NCI-H446 treated with DMSO at 0.1 percent for 48 hours (cell line): ENCODE measurements at regions not wholly inside any gene's neighbourhood (a gene's known extent, or its start where the extent isn't known, plus 50 kb on each side); places are given as distances from the start of the nearest gene placed in this dataset.
A peak's percentile ranks its signal among the peaks of the same experiment; 100 is the strongest.
"Not testable (repeated sequence)": the region's sequence is repeated elsewhere in the genome, so short reads cannot be mapped to it uniquely, and the experiment has no call there.

ENCODE experiments used
- DNase-seq: peaks from one replicate; lab custom pipeline; 2025; lab: John Stamatoyannopoulos, UW

- DNase-seq, result no peak
These were observed 462.4 kb upstream of the NRSN1 start for GRCh38 chr6:23663652-23664051.

GRCh38 chr6:23665911-23666310 is 460.1 kb upstream of the NRSN1 start:
- not testable (repeated sequence) for DNase-seq

GRCh38 chr6:23672737-23673136 is 453.3 kb upstream of the NRSN1 start:
- no peak for DNase-seq

- no peak for DNase-seq
These were observed 447.4 kb upstream of the NRSN1 start for GRCh38 chr6:23678626-23679025.

GRCh38 chr6:23681743-23682142 is 444.3 kb upstream of the NRSN1 start:
- DNase-seq, result no peak

GRCh38 chr6:23688650-23689049 is 437.4 kb upstream of the NRSN1 start:
- no peak for DNase-seq

GRCh38 chr6:23690453-23691049 is 435.5 kb upstream of the NRSN1 start:
- DNase-seq, result no peak

- DNase-seq, result no peak
These were observed 433.8 kb upstream of the NRSN1 start for GRCh38 chr6:23692184-23692583.

- DNase-seq, result peak; percentile 67
These were observed 429.0 kb upstream of the NRSN1 start for GRCh38 chr6:23696992-23697391.

GRCh38 chr6:23704479-23705052 is 421.4 kb upstream of the NRSN1 start:
- DNase-seq, result no peak

GRCh38 chr6:23705697-23706096 is 420.3 kb upstream of the NRSN1 start:
- DNase-seq, result no peak

GRCh38 chr6:23712756-23713155 is 413.3 kb upstream of the NRSN1 start:
- DNase-seq, result no peak

- DNase-seq, result no peak
These were observed 412.8 kb upstream of the NRSN1 start for GRCh38 chr6:23713211-23713610.

GRCh38 chr6:23728707-23729106 is 397.3 kb upstream of the NRSN1 start:
- no peak for DNase-seq

GRCh38 chr6:23731609-23732008 is 394.4 kb upstream of the NRSN1 start:
- no peak for DNase-seq

GRCh38 chr6:23732521-23732920 is 393.5 kb upstream of the NRSN1 start:
- DNase-seq, result no peak

GRCh38 chr6:23735151-23735550 is 390.9 kb upstream of the NRSN1 start:
- no peak for DNase-seq

- DNase-seq, result no peak
These were observed 389.4 kb upstream of the NRSN1 start for GRCh38 chr6:23736577-23736976.

GRCh38 chr6:23747239-23747638 is 378.8 kb upstream of the NRSN1 start:
- DNase-seq, result no peak

GRCh38 chr6:23752414-23752813 is 373.6 kb upstream of the NRSN1 start:
- DNase-seq, result no peak

GRCh38 chr6:23754197-23754596 is 371.8 kb upstream of the NRSN1 start:
- DNase-seq, result no peak

GRCh38 chr6:23775127-23775526 is 350.9 kb upstream of the NRSN1 start:
- DNase-seq, result no peak

GRCh38 chr6:23783901-23784300 is 342.1 kb upstream of the NRSN1 start:
- no peak for DNase-seq

- DNase-seq, result peak; percentile 50
These were observed 341.6 kb upstream of the NRSN1 start for GRCh38 chr6:23784301-23784919.
